NB4 (cell line): ENCODE measurements at regions not wholly inside any gene's neighbourhood (a gene's known extent, or its start where the extent isn't known, plus 50 kb on each side); places are given as distances from the start of the nearest gene placed in this dataset.
A peak's percentile ranks its signal among the peaks of the same experiment; 100 is the strongest.
"Not testable (repeated sequence)": the region's sequence is repeated elsewhere in the genome, so short reads cannot be mapped to it uniquely, and the experiment has no call there.

Experiments
- DNase-seq: peaks from one replicate; pipeline ENCODE4 v3.0.0; 2010; ENCODE audit warnings: low read depth
- H3K4me3 ChIP-seq: one replicate; pipeline ENCODE4 v1.5.1; 2011; ENCODE audit warnings: mild to moderate bottlenecking, low read depth, low read length, moderate library complexity
- CTCF ChIP-seq: IDR thresholded peaks from one replicate; pipeline ENCODE4 v1.5.1; 2012; ENCODE audit warnings: low read depth, low read length
- MAX ChIP-seq: IDR thresholded peaks from 2 replicates; pipeline ENCODE4 v1.6.1; 2011; ENCODE audit warnings: low read depth, low read length
- MYC ChIP-seq: IDR thresholded peaks from 2 replicates; pipeline ENCODE4 v1.6.1; 2011; ENCODE audit warnings: low read depth, low read length
- POLR2A ChIP-seq: IDR thresholded peaks from 2 replicates; pipeline ENCODE4 v1.6.1; 2011; ENCODE audit warnings: mild to moderate bottlenecking; ENCODE audit not compliant: insufficient read length; ENCODE audit errors: extremely low read depth

GRCh38 chr11:88061111-88061510 lies 114.1 kb downstream of the RAB38 start:
- no peak for DNase-seq
- TF ChIP-seq CTCF = no peak
- TF ChIP-seq POLR2A = no peak
- TF ChIP-seq MAX = no peak
- TF ChIP-seq MYC = no peak
- H3K4me3 ChIP-seq = no peak overlapping the region

DNA sequence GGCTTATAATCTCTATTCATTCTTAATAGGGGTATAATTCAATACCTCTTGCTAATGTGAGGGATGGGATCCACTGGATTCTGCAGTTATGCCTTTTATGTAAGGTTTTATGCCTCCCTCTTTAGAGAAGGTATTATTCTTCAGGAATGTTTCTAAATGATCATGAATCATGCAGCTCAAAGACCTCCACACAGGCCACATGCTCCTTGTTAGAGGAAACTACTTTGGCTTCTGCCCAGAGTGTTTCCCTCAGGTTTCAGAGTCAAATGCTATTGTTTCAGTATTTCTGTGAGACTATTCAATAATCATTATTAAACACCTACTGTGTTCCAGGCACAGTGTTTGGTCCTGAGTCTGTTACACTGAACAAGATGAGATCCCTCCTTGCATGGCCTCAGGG lies 115.9 kb downstream of the RAB38 start:
- TF ChIP-seq MAX = no peak
- TF ChIP-seq CTCF = no peak
- no peak for TF ChIP-seq POLR2A
- TF ChIP-seq MYC = no peak
- no peak overlapping the region for H3K4me3 ChIP-seq
- DNase-seq = no peak

- TF ChIP-seq MAX (no peak), CTCF (no peak), MYC (no peak), POLR2A (no peak)
- no peak for DNase-seq
- H3K4me3 ChIP-seq = no peak overlapping the region
These were observed 123.8 kb downstream of the RAB38 start for GRCh38 chr11:88051396-88051795.

GRCh38 chr11:88050247-88050646 lies 125.0 kb downstream of the RAB38 start:
- TF ChIP-seq MYC (no peak), POLR2A (no peak), CTCF (no peak), MAX (no peak)
- no peak overlapping the region for H3K4me3 ChIP-seq
- DNase-seq = peak; percentile 14

- not testable (repeated sequence) for H3K4me3 ChIP-seq, DNase-seq
These were observed 130.0 kb downstream of the RAB38 start for GRCh38 chr11:88045288-88045687.

DNA sequence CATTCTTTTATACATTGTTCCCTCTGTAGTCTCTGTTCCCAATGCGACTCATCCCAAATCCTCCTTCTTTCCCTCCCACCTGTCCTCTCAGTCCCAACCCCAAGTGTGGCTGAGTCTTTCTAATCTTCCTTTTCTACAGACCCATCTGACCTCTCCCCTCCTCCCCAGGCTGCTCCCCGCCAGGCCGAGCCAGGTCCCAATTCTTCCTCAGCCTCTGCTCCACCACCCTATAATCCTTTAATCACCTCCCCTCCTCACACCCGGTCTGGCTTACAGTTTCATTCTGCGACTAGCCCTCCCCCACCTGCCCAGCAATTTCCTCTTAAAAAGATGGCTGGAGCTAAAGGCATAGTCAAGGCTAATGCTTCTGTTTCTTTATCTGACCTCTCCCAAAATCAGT lies 130.6 kb downstream of the RAB38 start:
- not testable (repeated sequence) for DNase-seq, H3K4me3 ChIP-seq

GRCh38 chr11:88043149-88043548 lies 132.1 kb downstream of the RAB38 start:
- TF ChIP-seq POLR2A (no peak), MAX (no peak), CTCF (no peak), MYC (no peak)
- DNase-seq = no peak
- no peak overlapping the region for H3K4me3 ChIP-seq
